T-helper 1 cell treated with Interleukin-12 subunit alpha and Interleukin-12 subunit beta and Interleukin-4 antibody, amounts not matched to agents 30 μg/mL and 1 μg/mL, for 36 hours (primary cell): ENCODE measurements at regions not wholly inside any gene's neighbourhood (a gene's known extent, or its start where the extent isn't known, plus 50 kb on each side); places are given as distances from the start of the nearest gene placed in this dataset.

Experiments used
- H3K27ac Mint-ChIP-seq: one replicate; pipeline ENCODE4 v1.8.0; 2021; ENCODE audit warnings: mild to moderate bottlenecking, mixed read lengths
- H3K27me3 Mint-ChIP-seq: one replicate; pipeline ENCODE4 v1.8.0; 2021; ENCODE audit warnings: low read depth, mixed read lengths
- H3K36me3 Mint-ChIP-seq: one replicate; pipeline ENCODE4 v1.8.0; 2021; ENCODE audit warnings: low read depth, mixed read lengths
- H3K4me1 Mint-ChIP-seq: one replicate; pipeline ENCODE4 v1.8.0; 2021; ENCODE audit warnings: low read depth, mixed read lengths
- H3K4me3 Mint-ChIP-seq: one replicate; pipeline ENCODE4 v1.8.0; 2021; ENCODE audit warnings: mild to moderate bottlenecking, moderate library complexity, mixed read lengths
- H3K9me3 Mint-ChIP-seq: one replicate; pipeline ENCODE4 v1.8.0; 2021; ENCODE audit warnings: mixed read lengths

- Mint-ChIP-seq H3K4me1 (no peaks in the 10 kb centered on the region), H3K36me3 (peaks cover 4% of the 10 kb centered on the region), H3K4me3 (no peak overlapping the region), H3K9me3 (peaks cover 16% of the 10 kb centered on the region), H3K27me3 (peaks cover 7% of the 10 kb centered on the region), H3K27ac (no peak overlapping the region)
Observed at GRCh38 chr3:59612444-59612715, 562.6 kb upstream of the CFAP20DC start.

GRCh38 chr3:59611649-59612443 is 562.0 kb upstream of the CFAP20DC start:
- Mint-ChIP-seq H3K9me3 (peaks cover 14% of the 10 kb centered on the region), H3K27ac (no peak overlapping the region), H3K4me1 (no peaks in the 10 kb centered on the region), H3K27me3 (peaks cover 7% of the 10 kb centered on the region), H3K36me3 (peaks cover 4% of the 10 kb centered on the region), H3K4me3 (no peak overlapping the region)

GRCh38 chr3:59609657-59610348 is 560.0 kb upstream of the CFAP20DC start:
- Mint-ChIP-seq H3K4me1 (no peaks in the 10 kb centered on the region), H3K36me3 (no peaks in the 10 kb centered on the region), H3K27ac (no peak overlapping the region), H3K9me3 (peaks cover 3% of the 10 kb centered on the region), H3K27me3 (no peaks in the 10 kb centered on the region), H3K4me3 (no peak overlapping the region)

- H3K4me1 Mint-ChIP-seq: no peaks in the 10 kb centered on the region
- peaks cover 4% of the 10 kb centered on the region for H3K27me3 Mint-ChIP-seq
- peaks cover 3% of the 10 kb centered on the region for H3K9me3 Mint-ChIP-seq
- no peak overlapping the region for H3K27ac Mint-ChIP-seq
- H3K36me3 Mint-ChIP-seq: no peaks in the 10 kb centered on the region
- H3K4me3 Mint-ChIP-seq: no peak overlapping the region
Observed at GRCh38 chr3:59608356-59608755, 558.5 kb upstream of the CFAP20DC start.

GRCh38 chr3:59607656-59608055 is 557.8 kb upstream of the CFAP20DC start:
- H3K4me3 Mint-ChIP-seq: no peak overlapping the region
- no peaks in the 10 kb centered on the region for H3K36me3 Mint-ChIP-seq
- H3K4me1 Mint-ChIP-seq: no peaks in the 10 kb centered on the region
- peaks cover 3% of the 10 kb centered on the region for H3K9me3 Mint-ChIP-seq
- H3K27me3 Mint-ChIP-seq: peaks cover 4% of the 10 kb centered on the region
- no peak overlapping the region for H3K27ac Mint-ChIP-seq

GRCh38 chr3:59606638-59607266 is 556.9 kb upstream of the CFAP20DC start:
- Mint-ChIP-seq H3K4me3 (no peak overlapping the region), H3K36me3 (no peaks in the 10 kb centered on the region), H3K4me1 (no peaks in the 10 kb centered on the region), H3K27ac (no peak overlapping the region), H3K27me3 (peaks cover 4% of the 10 kb centered on the region), H3K9me3 (peaks cover 3% of the 10 kb centered on the region)

GRCh38 chr3:59605944-59606534 is 556.2 kb upstream of the CFAP20DC start:
- Mint-ChIP-seq H3K27ac (no peak overlapping the region), H3K9me3 (peaks cover under 1% of the 10 kb centered on the region), H3K4me1 (no peaks in the 10 kb centered on the region), H3K4me3 (no peak overlapping the region), H3K36me3 (no peaks in the 10 kb centered on the region), H3K27me3 (peaks cover 4% of the 10 kb centered on the region)

GRCh38 chr3:59605318-59605717 is 555.5 kb upstream of the CFAP20DC start:
- H3K27ac Mint-ChIP-seq: no peak overlapping the region
- H3K27me3 Mint-ChIP-seq: peaks cover 4% of the 10 kb centered on the region
- H3K4me3 Mint-ChIP-seq: no peak overlapping the region
- no peaks in the 10 kb centered on the region for H3K9me3 Mint-ChIP-seq
- no peaks in the 10 kb centered on the region for H3K4me1 Mint-ChIP-seq
- H3K36me3 Mint-ChIP-seq: no peaks in the 10 kb centered on the region

- Mint-ChIP-seq H3K36me3 (no peaks in the 10 kb centered on the region), H3K4me3 (no peak overlapping the region), H3K27ac (no peak overlapping the region), H3K27me3 (peaks cover 4% of the 10 kb centered on the region), H3K4me1 (no peaks in the 10 kb centered on the region), H3K9me3 (peaks cover 8% of the 10 kb centered on the region)
Observed at GRCh38 chr3:59601486-59601885, 551.7 kb upstream of the CFAP20DC start.

- H3K4me1 Mint-ChIP-seq: no peaks in the 10 kb centered on the region
- peaks cover 10% of the 10 kb centered on the region for H3K9me3 Mint-ChIP-seq
- H3K4me3 Mint-ChIP-seq: no peak overlapping the region
- no peaks in the 10 kb centered on the region for H3K36me3 Mint-ChIP-seq
- no peak overlapping the region for H3K27ac Mint-ChIP-seq
- peaks cover 4% of the 10 kb centered on the region for H3K27me3 Mint-ChIP-seq
Observed at GRCh38 chr3:59600631-59601030, 550.8 kb upstream of the CFAP20DC start.

- peaks cover 4% of the 10 kb centered on the region for H3K27me3 Mint-ChIP-seq
- no peaks in the 10 kb centered on the region for H3K4me1 Mint-ChIP-seq
- no peak overlapping the region for H3K27ac Mint-ChIP-seq
- peaks cover 15% of the 10 kb centered on the region for H3K9me3 Mint-ChIP-seq
- H3K4me3 Mint-ChIP-seq: no peak overlapping the region
- no peaks in the 10 kb centered on the region for H3K36me3 Mint-ChIP-seq
Observed at GRCh38 chr3:59596741-59597140, 546.9 kb upstream of the CFAP20DC start.

- Mint-ChIP-seq H3K27ac (no peak overlapping the region), H3K27me3 (peaks cover 4% of the 10 kb centered on the region), H3K4me3 (no peak overlapping the region), H3K4me1 (no peaks in the 10 kb centered on the region), H3K36me3 (no peaks in the 10 kb centered on the region), H3K9me3 (peaks cover 15% of the 10 kb centered on the region)
Observed at GRCh38 chr3:59595830-59596229, 546.0 kb upstream of the CFAP20DC start.

GRCh38 chr3:59593380-59593779 is 543.6 kb upstream of the CFAP20DC start:
- peaks cover 10% of the 10 kb centered on the region for H3K9me3 Mint-ChIP-seq
- H3K27ac Mint-ChIP-seq: no peak overlapping the region
- no peak overlapping the region for H3K4me3 Mint-ChIP-seq
- H3K4me1 Mint-ChIP-seq: no peaks in the 10 kb centered on the region
- H3K36me3 Mint-ChIP-seq: no peaks in the 10 kb centered on the region
- peaks cover 4% of the 10 kb centered on the region for H3K27me3 Mint-ChIP-seq

GRCh38 chr3:59580996-59581395 is 531.2 kb upstream of the CFAP20DC start:
- Mint-ChIP-seq H3K27ac (no peak overlapping the region), H3K9me3 (peaks cover 24% of the 10 kb centered on the region), H3K36me3 (peaks cover 4% of the 10 kb centered on the region), H3K4me1 (peaks cover 8% of the 10 kb centered on the region), H3K4me3 (no peak overlapping the region), H3K27me3 (no peaks in the 10 kb centered on the region)

- H3K9me3 Mint-ChIP-seq: peaks cover 20% of the 10 kb centered on the region
- no peak overlapping the region for H3K4me3 Mint-ChIP-seq
Observed at GRCh38 chr3:59580499-59580898, 530.7 kb upstream of the CFAP20DC start.

More at GRCh38 chr3:59580499-59580898, 530.7 kb upstream of the CFAP20DC start:
- H3K36me3 Mint-ChIP-seq: peaks cover under 1% of the 10 kb centered on the region
- peaks cover 8% of the 10 kb centered on the region for H3K4me1 Mint-ChIP-seq
- no peaks in the 10 kb centered on the region for H3K27me3 Mint-ChIP-seq
- no peak overlapping the region for H3K27ac Mint-ChIP-seq
